ENCODE measurements at regions not wholly inside any gene's neighbourhood (a gene's known extent, or its start where the extent isn't known, plus 50 kb on each side); places are given as distances from the start of the nearest gene placed in this dataset.
"Not testable (repeated sequence)": the region's sequence is repeated elsewhere in the genome, so short reads cannot be mapped to it uniquely, and the experiment has no call there.

DNA sequence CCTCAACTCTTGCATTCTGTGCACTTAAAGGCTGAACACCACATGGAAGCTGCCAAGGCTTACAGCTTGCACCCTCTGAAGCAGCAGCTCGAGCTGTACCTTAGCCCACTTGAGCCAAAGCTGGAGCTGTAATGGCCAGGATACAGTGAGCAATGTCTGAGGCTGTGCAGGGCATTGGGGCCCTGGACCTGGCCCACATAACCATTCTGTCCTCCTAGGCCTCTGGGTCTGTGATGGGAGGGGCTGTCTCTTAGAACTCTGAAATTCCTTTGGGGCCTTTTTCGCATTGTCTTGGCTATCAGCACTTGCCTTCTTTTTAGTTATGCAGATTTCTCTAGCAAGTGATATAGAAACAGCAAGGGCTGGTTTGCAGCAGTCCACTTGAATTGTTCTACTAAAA is 303.8 kb upstream of the CLEC14A start:
- Histone ChIP-seq H3K14ac (ENCODE audit: insufficient read length) (no peak overlapping the region), H3K4me2 (ENCODE audit: insufficient read depth in 1 of 2, low read depth in 2 of 2, low read length in 2 of 2) (no peak overlapping the region), H3K79me2 (ENCODE audit: control insufficient read depth in 1 of 2, insufficient read depth in 2 of 2, low read length in 2 of 2) (no peaks in the 10 kb centered on the region), H4K8ac (ENCODE audit: extremely low read depth, insufficient read depth, low read length) (no peak overlapping the region), H3K79me1 (ENCODE audit: low read depth, low read length) (no peaks in the 10 kb centered on the region; the same call in 1 of the 2 replicates), H3K27ac (ENCODE audit: low read depth, low read length) (no peak overlapping the region), H3K36me3 (ENCODE audit: control insufficient read depth in 2 of 4, insufficient read depth in 4 of 4, low read length in 3 of 4) (0 out of 8 replicates have a peak, but pooled peaks cover 0 to 3% (median 0%) of the 10 kb centered on the region in 4 experiments), H3K4ac (replicated peaks; ENCODE audit: insufficient read length, low read depth, low read length) (no peak overlapping the region), H4K5ac (ENCODE audit: insufficient read length, low read depth, low read length) (no peak overlapping the region), H3K27me3 (replicated peaks in 1 of 4; ENCODE audit: control insufficient read depth in 3 of 4, extremely low read depth in 1 of 4, insufficient read depth in 3 of 4, low read length in 3 of 4) (no peaks in the 10 kb centered on the region), H2BK120ac (replicated peaks; ENCODE audit: low read depth, low read length) (no peak overlapping the region), H3K4me1 (replicated peaks in 1 of 4; ENCODE audit: control insufficient read depth in 3 of 4, insufficient read depth in 4 of 4, low read length in 3 of 4) (no peaks in the 10 kb centered on the region), H2BK20ac (ENCODE audit: low read length) (no peak overlapping the region), H2AK5ac (ENCODE audit: low read depth, low read length) (no peak overlapping the region), H3K4me3 (ENCODE audit: extremely low read depth in 1 of 4, insufficient read depth in 2 of 4, low read depth in 3 of 4, low read length in 4 of 4) (no peak overlapping the region), H3K9ac (replicated peaks in 1 of 4; ENCODE audit: extremely low read depth in 1 of 4, low read depth in 3 of 4, low read length in 3 of 4) (no peak overlapping the region), H3K23ac (ENCODE audit: insufficient read length) (no peak overlapping the region), H3K18ac (ENCODE audit: extremely low read depth, low read length) (no peak overlapping the region), H3K23me2 (ENCODE audit: low read depth, low read length) (no peaks in the 10 kb centered on the region), H3K56ac (replicated peaks; ENCODE audit: insufficient read length, low read depth, low read length) (no peak overlapping the region), H4K91ac (replicated peaks; ENCODE audit: insufficient read length, low read length) (no peak overlapping the region), H3K9me3 (ENCODE audit: insufficient read depth in 2 of 2, low read depth in 1 of 2, low read length in 1 of 2) (peaks cover 20 to 22% of the 10 kb centered on the region in 2 experiments), H2BK5ac (ENCODE audit: low read depth, low read length) (no peak overlapping the region), H4K20me1 (replicated peaks in 1 of 2; ENCODE audit: control insufficient read depth in 1 of 2, insufficient read depth in 2 of 2, low read length in 2 of 2) (no peaks in the 10 kb centered on the region), H2BK15ac (ENCODE audit: low read length) (no peak overlapping the region), H2BK12ac (ENCODE audit: low read depth, low read length) (no peak overlapping the region), H2AFZ (ENCODE audit: low read length) (no peak overlapping the region)
- DNase-seq (ENCODE audit: low read depth in 1 of 2, low spot score in 2 of 2) = no peak
- WGBS, 2 experiments (ENCODE audit: extremely low coverage in 1 of 2, insufficient coverage in 1 of 2, insufficient read length in 1 of 2, insufficient replicate concordance in 2 of 2, low coverage in 1 of 2, low lambda C conversion rate in 2 of 2, missing lambda C conversion rate in 1 of 2) = 86% methylated on average over 2 of the region's 2 CpGs; no CpG with 5 or more reads in 1 of the 2 experiments
- FAIRE-seq = no peak
- TF ChIP-seq POLR2AphosphoS5 (IDR thresholded peaks at IDR 0.05; ENCODE audit: low read depth, low read length) (no peak), POLR2A (IDR thresholded peaks at IDR 0.05; ENCODE audit: control extremely low read depth in 1 of 2, low read depth in 2 of 2, low read length in 2 of 2) (no peak), EGR1 (IDR thresholded peaks at IDR 0.05; ENCODE audit: borderline replicate concordance, low read depth, low read length) (no peak)
- ChIA-PET POLR2A (ENCODE audit: partially characterized antibody) (no interaction called here), CTCF (ENCODE audit: partially characterized antibody) (no interaction called here)

DNA sequence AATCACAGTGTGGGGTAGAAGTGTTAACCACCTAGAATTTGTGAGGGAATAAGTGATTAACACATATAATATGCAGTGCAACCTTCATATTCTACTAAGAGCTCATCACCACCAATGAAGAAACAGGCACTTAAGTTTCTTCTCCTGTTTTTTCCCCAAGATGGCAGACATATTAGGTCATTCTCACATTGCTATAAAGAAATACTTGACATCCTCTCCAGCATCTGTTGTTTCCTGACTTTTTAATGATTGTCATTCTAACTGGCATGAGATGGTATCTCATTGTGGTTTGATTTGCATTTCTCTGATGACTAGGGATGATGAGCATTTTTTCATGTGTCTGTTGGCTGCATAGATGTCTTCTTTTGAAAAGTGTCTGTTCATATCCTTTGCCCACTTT is 301.5 kb upstream of the CLEC14A start:
- H3K18ac ChIP-seq (ENCODE audit: extremely low read depth, low read length); FAIRE-seq; H3K23ac ChIP-seq (ENCODE audit: insufficient read length); H2BK20ac ChIP-seq (ENCODE audit: low read length); H3K27ac ChIP-seq (ENCODE audit: low read depth, low read length); H2BK12ac ChIP-seq (ENCODE audit: low read depth, low read length); H3K4me2 ChIP-seq (ENCODE audit: insufficient read depth in 1 of 2, low read depth in 2 of 2, low read length in 2 of 2); H3K4ac ChIP-seq (replicated peaks; ENCODE audit: insufficient read length, low read depth, low read length); H4K5ac ChIP-seq (ENCODE audit: insufficient read length, low read depth, low read length); H3K23me2 ChIP-seq (ENCODE audit: low read depth, low read length); H3K4me3 ChIP-seq (ENCODE audit: extremely low read depth in 1 of 4, insufficient read depth in 2 of 4, low read depth in 3 of 4, low read length in 4 of 4); H3K56ac ChIP-seq (replicated peaks; ENCODE audit: insufficient read length, low read depth, low read length); H3K79me1 ChIP-seq (ENCODE audit: low read depth, low read length); H2BK5ac ChIP-seq (ENCODE audit: low read depth, low read length); H2BK15ac ChIP-seq (ENCODE audit: low read length); H2AFZ ChIP-seq (ENCODE audit: low read length); H3K36me3 ChIP-seq (ENCODE audit: control insufficient read depth in 2 of 4, insufficient read depth in 4 of 4, low read length in 3 of 4); H3K4me1 ChIP-seq (replicated peaks in 1 of 4; ENCODE audit: control insufficient read depth in 3 of 4, insufficient read depth in 4 of 4, low read length in 3 of 4); DNase-seq (ENCODE audit: low read depth in 1 of 2, low spot score in 2 of 2); POLR2A ChIA-PET (ENCODE audit: partially characterized antibody); H3K27me3 ChIP-seq (replicated peaks in 1 of 4; ENCODE audit: control insufficient read depth in 3 of 4, extremely low read depth in 1 of 4, insufficient read depth in 3 of 4, low read length in 3 of 4); H4K20me1 ChIP-seq (replicated peaks in 1 of 2; ENCODE audit: control insufficient read depth in 1 of 2, insufficient read depth in 2 of 2, low read length in 2 of 2); H3K9ac ChIP-seq (replicated peaks in 1 of 4; ENCODE audit: extremely low read depth in 1 of 4, low read depth in 3 of 4, low read length in 3 of 4); CTCF ChIA-PET (ENCODE audit: partially characterized antibody); H4K91ac ChIP-seq (replicated peaks; ENCODE audit: insufficient read length, low read length); H3K14ac ChIP-seq (ENCODE audit: insufficient read length); H2AK5ac ChIP-seq (ENCODE audit: low read depth, low read length); H3K79me2 ChIP-seq (ENCODE audit: control insufficient read depth in 1 of 2, insufficient read depth in 2 of 2, low read length in 2 of 2); H4K8ac ChIP-seq (ENCODE audit: extremely low read depth, insufficient read depth, low read length); H2BK120ac ChIP-seq (replicated peaks; ENCODE audit: low read depth, low read length): not testable (repeated sequence)
- H3K9me3 ChIP-seq (ENCODE audit: insufficient read depth in 2 of 2, low read depth in 1 of 2, low read length in 1 of 2) = peaks cover 18 to 22% of the 10 kb centered on the region in 2 experiments

Data from H1 (cell line).